ENCODE measurements at regions not wholly inside any gene's neighbourhood (a gene's known extent, or its start where the extent isn't known, plus 50 kb on each side); places are given as distances from the start of the nearest gene placed in this dataset.

- Histone ChIP-seq H3K4me2 (ENCODE audit: low read depth, low read length, poor library complexity, severe bottlenecking) (no peak overlapping the region), H3K36me3 (ENCODE audit: low read length) (no peaks in the 10 kb centered on the region), H3K4me3 (ENCODE audit: insufficient read depth, low read length, poor library complexity, severe bottlenecking) (no peak overlapping the region), H3K9me2 (replicated peaks; ENCODE audit: insufficient read depth, low read length) (no peaks in the 10 kb centered on the region), H3K9ac (ENCODE audit: low read length) (no peak overlapping the region), H3K27me3 (ENCODE audit: low read length) (no peaks in the 10 kb centered on the region), H2AFZ (ENCODE audit: low read depth, low read length, severe bottlenecking) (no peak overlapping the region), H3K27ac (ENCODE audit: low read depth, low read length) (no peak overlapping the region), H3K79me2 (ENCODE audit: insufficient read depth, low read length) (no peaks in the 10 kb centered on the region), H3F3A (ENCODE audit: insufficient read depth) (no peaks in the 10 kb centered on the region), H4K20me1 (ENCODE audit: low read depth, low read length) (no peaks in the 10 kb centered on the region), H3K9me3 (ENCODE audit: insufficient read depth, low read length) (no peaks in the 10 kb centered on the region)
- TF ChIP-seq CTCF (IDR thresholded peaks at IDR 0.05; ENCODE audit: insufficient read depth, low read length, poor library complexity, severe bottlenecking) (no peak), EZH2phosphoT487 (conservative IDR thresholded peaks at IDR 0.05; ENCODE audit: low read length) (no peak)
Measured at GRCh38 chr11:96595011-96595410, 205.2 kb downstream of the JRKL start.

- H3K27ac ChIP-seq (ENCODE audit: low read depth, low read length) = no peak overlapping the region
- H4K20me1 ChIP-seq (ENCODE audit: low read depth, low read length) = no peaks in the 10 kb centered on the region
- no peaks in the 10 kb centered on the region for H3K79me2 ChIP-seq (ENCODE audit: insufficient read depth, low read length)
- H2AFZ ChIP-seq (ENCODE audit: low read depth, low read length, severe bottlenecking) = no peak overlapping the region
- H3K9me3 ChIP-seq (ENCODE audit: insufficient read depth, low read length) = no peaks in the 10 kb centered on the region
- no peak overlapping the region for H3K4me2 ChIP-seq (ENCODE audit: low read depth, low read length, poor library complexity, severe bottlenecking)
- H3K9me2 ChIP-seq (replicated peaks; ENCODE audit: insufficient read depth, low read length) = no peaks in the 10 kb centered on the region
- TF ChIP-seq CTCF (IDR thresholded peaks at IDR 0.05; ENCODE audit: insufficient read depth, low read length, poor library complexity, severe bottlenecking) (no peak), EZH2phosphoT487 (conservative IDR thresholded peaks at IDR 0.05; ENCODE audit: low read length) (no peak)
- H3K4me3 ChIP-seq (ENCODE audit: insufficient read depth, low read length, poor library complexity, severe bottlenecking) = no peak overlapping the region
- H3K36me3 ChIP-seq (ENCODE audit: low read length) = no peaks in the 10 kb centered on the region
- no peaks in the 10 kb centered on the region for H3K27me3 ChIP-seq (ENCODE audit: low read length)
- H3F3A ChIP-seq (ENCODE audit: insufficient read depth) = no peaks in the 10 kb centered on the region
- H3K9ac ChIP-seq (ENCODE audit: low read length) = no peak overlapping the region
Measured at GRCh38 chr11:96607864-96608558, 218.2 kb downstream of the JRKL start.

- Histone ChIP-seq H3F3A (ENCODE audit: insufficient read depth) (no peaks in the 10 kb centered on the region), H3K4me2 (ENCODE audit: low read depth, low read length, poor library complexity, severe bottlenecking) (no peak overlapping the region), H3K9me3 (ENCODE audit: insufficient read depth, low read length) (no peaks in the 10 kb centered on the region), H4K20me1 (ENCODE audit: low read depth, low read length) (no peaks in the 10 kb centered on the region), H3K4me3 (ENCODE audit: insufficient read depth, low read length, poor library complexity, severe bottlenecking) (no peak overlapping the region), H2AFZ (ENCODE audit: low read depth, low read length, severe bottlenecking) (no peak overlapping the region), H3K27me3 (ENCODE audit: low read length) (no peaks in the 10 kb centered on the region), H3K36me3 (ENCODE audit: low read length) (no peaks in the 10 kb centered on the region), H3K79me2 (ENCODE audit: insufficient read depth, low read length) (no peaks in the 10 kb centered on the region), H3K27ac (ENCODE audit: low read depth, low read length) (no peak overlapping the region), H3K9ac (ENCODE audit: low read length) (no peak overlapping the region), H3K9me2 (replicated peaks; ENCODE audit: insufficient read depth, low read length) (no peaks in the 10 kb centered on the region)
- TF ChIP-seq EZH2phosphoT487 (conservative IDR thresholded peaks at IDR 0.05; ENCODE audit: low read length) = no peak
- TF ChIP-seq CTCF (IDR thresholded peaks at IDR 0.05; ENCODE audit: insufficient read depth, low read length, poor library complexity, severe bottlenecking) = no peak
Measured at GRCh38 chr11:96614101-96614500, 224.3 kb downstream of the JRKL start.
